SK-N-SH (cell line): ENCODE measurements at regions not wholly inside any gene's neighbourhood (a gene's known extent, or its start where the extent isn't known, plus 50 kb on each side); places are given as distances from the start of the nearest gene placed in this dataset.

Experiments used
- EP300 ChIP-seq, 2 experiments: IDR thresholded peaks; 2 replicates each; pipeline versions ENCODE4 v1.4.0 to v1.6.1; 2012; ENCODE audit warnings: borderline replicate concordance in 1 of 2, low read depth in 1 of 2, low read length in 1 of 2
- MXI1 ChIP-seq: IDR thresholded peaks from 2 replicates; pipeline ENCODE4 v1.6.1; 2012; ENCODE audit warnings: mild to moderate bottlenecking, low read depth, low read length, improper control_type of control experiment
- POLR2AphosphoS5 ChIP-seq: IDR thresholded peaks from 2 replicates; pipeline ENCODE4 v1.6.1; 2012; ENCODE audit warnings: low read depth, low read length
- TF ChIP-seq, protein P1 (sequence below): fragments of 200-600 bp; sonication (generic); IDR thresholded peaks from 2 replicates; pipeline ENCODE4 v1.6.1; 2017; ENCODE audit warnings: antibody characterized with exemption, mild to moderate bottlenecking, moderate library complexity
- TF ChIP-seq, protein P2 (sequence below): IDR thresholded peaks from 2 replicates; pipeline ENCODE4 v1.4.0; 2012; ENCODE audit warnings: low read depth
- TF ChIP-seq, protein P3 (sequence below): IDR thresholded peaks from 2 replicates; pipeline ENCODE4 v1.6.1; 2012; ENCODE audit warnings: mild to moderate bottlenecking, low read depth, low read length, moderate library complexity
- TF ChIP-seq, protein P4 (sequence below): IDR thresholded peaks from 2 replicates; pipeline ENCODE4 v1.4.0; 2012; ENCODE audit warnings: low read depth, borderline replicate concordance

DNA sequence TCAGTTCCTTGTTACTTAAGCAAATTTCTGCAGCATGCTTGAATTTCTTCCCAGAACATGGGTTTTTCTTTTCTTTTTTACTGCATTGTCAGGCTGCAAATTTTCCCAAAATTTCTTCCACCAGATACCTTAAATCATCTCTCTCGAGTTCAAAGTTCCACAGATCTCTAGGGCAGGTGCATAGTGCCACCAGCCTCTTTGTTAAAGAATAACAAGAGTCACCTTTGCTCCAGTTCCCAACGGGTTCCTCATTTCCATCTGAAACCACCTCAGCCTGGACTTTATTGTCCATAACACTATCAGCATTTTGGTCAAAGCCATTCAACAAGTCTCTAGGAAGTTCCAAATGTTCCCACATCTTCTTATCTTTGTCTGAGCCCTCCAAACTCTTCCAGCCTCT lies 389.2 kb downstream of the NXPH1 start:
- no peak for TF ChIP-seq MXI1
- TF ChIP-seq, protein P1, sequence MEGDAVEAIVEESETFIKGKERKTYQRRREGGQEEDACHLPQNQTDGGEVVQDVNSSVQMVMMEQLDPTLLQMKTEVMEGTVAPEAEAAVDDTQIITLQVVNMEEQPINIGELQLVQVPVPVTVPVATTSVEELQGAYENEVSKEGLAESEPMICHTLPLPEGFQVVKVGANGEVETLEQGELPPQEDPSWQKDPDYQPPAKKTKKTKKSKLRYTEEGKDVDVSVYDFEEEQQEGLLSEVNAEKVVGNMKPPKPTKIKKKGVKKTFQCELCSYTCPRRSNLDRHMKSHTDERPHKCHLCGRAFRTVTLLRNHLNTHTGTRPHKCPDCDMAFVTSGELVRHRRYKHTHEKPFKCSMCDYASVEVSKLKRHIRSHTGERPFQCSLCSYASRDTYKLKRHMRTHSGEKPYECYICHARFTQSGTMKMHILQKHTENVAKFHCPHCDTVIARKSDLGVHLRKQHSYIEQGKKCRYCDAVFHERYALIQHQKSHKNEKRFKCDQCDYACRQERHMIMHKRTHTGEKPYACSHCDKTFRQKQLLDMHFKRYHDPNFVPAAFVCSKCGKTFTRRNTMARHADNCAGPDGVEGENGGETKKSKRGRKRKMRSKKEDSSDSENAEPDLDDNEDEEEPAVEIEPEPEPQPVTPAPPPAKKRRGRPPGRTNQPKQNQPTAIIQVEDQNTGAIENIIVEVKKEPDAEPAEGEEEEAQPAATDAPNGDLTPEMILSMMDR = no peak
- TF ChIP-seq POLR2AphosphoS5 = no peak
- no peak for TF ChIP-seq EP300 (IDR thresholded peaks at IDR 0.05; ENCODE audit: borderline replicate concordance in 1 of 2, low read depth in 1 of 2, low read length in 1 of 2)
- TF ChIP-seq, protein P2, sequence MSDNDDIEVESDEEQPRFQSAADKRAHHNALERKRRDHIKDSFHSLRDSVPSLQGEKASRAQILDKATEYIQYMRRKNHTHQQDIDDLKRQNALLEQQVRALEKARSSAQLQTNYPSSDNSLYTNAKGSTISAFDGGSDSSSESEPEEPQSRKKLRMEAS = no peak
- TF ChIP-seq, protein P3, sequence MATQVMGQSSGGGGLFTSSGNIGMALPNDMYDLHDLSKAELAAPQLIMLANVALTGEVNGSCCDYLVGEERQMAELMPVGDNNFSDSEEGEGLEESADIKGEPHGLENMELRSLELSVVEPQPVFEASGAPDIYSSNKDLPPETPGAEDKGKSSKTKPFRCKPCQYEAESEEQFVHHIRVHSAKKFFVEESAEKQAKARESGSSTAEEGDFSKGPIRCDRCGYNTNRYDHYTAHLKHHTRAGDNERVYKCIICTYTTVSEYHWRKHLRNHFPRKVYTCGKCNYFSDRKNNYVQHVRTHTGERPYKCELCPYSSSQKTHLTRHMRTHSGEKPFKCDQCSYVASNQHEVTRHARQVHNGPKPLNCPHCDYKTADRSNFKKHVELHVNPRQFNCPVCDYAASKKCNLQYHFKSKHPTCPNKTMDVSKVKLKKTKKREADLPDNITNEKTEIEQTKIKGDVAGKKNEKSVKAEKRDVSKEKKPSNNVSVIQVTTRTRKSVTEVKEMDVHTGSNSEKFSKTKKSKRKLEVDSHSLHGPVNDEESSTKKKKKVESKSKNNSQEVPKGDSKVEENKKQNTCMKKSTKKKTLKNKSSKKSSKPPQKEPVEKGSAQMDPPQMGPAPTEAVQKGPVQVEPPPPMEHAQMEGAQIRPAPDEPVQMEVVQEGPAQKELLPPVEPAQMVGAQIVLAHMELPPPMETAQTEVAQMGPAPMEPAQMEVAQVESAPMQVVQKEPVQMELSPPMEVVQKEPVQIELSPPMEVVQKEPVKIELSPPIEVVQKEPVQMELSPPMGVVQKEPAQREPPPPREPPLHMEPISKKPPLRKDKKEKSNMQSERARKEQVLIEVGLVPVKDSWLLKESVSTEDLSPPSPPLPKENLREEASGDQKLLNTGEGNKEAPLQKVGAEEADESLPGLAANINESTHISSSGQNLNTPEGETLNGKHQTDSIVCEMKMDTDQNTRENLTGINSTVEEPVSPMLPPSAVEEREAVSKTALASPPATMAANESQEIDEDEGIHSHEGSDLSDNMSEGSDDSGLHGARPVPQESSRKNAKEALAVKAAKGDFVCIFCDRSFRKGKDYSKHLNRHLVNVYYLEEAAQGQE = no peak
- TF ChIP-seq, protein P4, sequence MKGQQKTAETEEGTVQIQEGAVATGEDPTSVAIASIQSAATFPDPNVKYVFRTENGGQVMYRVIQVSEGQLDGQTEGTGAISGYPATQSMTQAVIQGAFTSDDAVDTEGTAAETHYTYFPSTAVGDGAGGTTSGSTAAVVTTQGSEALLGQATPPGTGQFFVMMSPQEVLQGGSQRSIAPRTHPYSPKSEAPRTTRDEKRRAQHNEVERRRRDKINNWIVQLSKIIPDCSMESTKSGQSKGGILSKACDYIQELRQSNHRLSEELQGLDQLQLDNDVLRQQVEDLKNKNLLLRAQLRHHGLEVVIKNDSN = no peak
